Panc1 (cell line): ENCODE measurements at regions not wholly inside any gene's neighbourhood (a gene's known extent, or its start where the extent isn't known, plus 50 kb on each side); places are given as distances from the start of the nearest gene placed in this dataset.

Source experiments
- ATAC-seq: fragments of 200-7000 bp; cut with Tn5 transposase; 2 replicates; pipeline ENCODE4 v1.9.1; 2020; ENCODE audit warnings: mild to moderate bottlenecking, moderate library complexity
- BruUV-seq: library from RNA; stranded (reverse); fragments of 400-500 nt; replicated peaks from 2 replicates; lab custom pipeline; 2021; lab: Mats Ljungman, UMichigan
- CTCF ChIA-PET: fragments of 300-600 bp; sonication (Branson Sonifier 250); formaldehyde crosslinking; loops from one replicate; lab custom pipeline; 2022; ENCODE audit warnings: antibody characterized with exemption; lab: Charles Lee
- POLR2A ChIA-PET: fragments of 300-600 bp; sonication (Branson Sonifier 250); formaldehyde crosslinking; loops from one replicate; lab custom pipeline; 2022; ENCODE audit warnings: antibody characterized with exemption; lab: Charles Lee
- DNase-seq: peaks from one replicate; pipeline ENCODE4 v3.0.0-alpha.2; 2010; ENCODE audit warnings: low read depth, low spot score
- H3K27ac ChIP-seq: 2 replicates; pipeline ENCODE4 v1.5.1; 2011; ENCODE audit warnings: mild to moderate bottlenecking, low read length, inconsistent platforms
- H3K27me3 ChIP-seq: fragments of 200-500 bp; sonication (Bioruptor generic); 2 replicates; pipeline ENCODE4 v1.6.0; 2014; ENCODE audit warnings: low read length, inconsistent platforms; ENCODE audit not compliant: control insufficient read depth, insufficient read depth
- H3K36me3 ChIP-seq: fragments of 200-500 bp; sonication (Bioruptor generic); 2 replicates; pipeline ENCODE4 v1.5.1; 2014; ENCODE audit warnings: inconsistent platforms, mild to moderate bottlenecking, low read length, moderate library complexity; ENCODE audit not compliant: control insufficient read depth, insufficient read depth
- H3K4me1 ChIP-seq: 2 replicates; pipeline ENCODE4 v1.5.1; 2011; ENCODE audit warnings: inconsistent platforms, mild to moderate bottlenecking, low read length, moderate library complexity; ENCODE audit not compliant: control insufficient read depth, insufficient read depth
- H3K4me3 ChIP-seq, 2 experiments: 2 replicates each; pipeline ENCODE4 v1.5.1; 2011 to 2012; ENCODE audit warnings: low read depth in 2 of 2, low read length in 2 of 2, mild to moderate bottlenecking in 2 of 2, inconsistent platforms in 1 of 2, moderate library complexity in 1 of 2
- H3K9me3 ChIP-seq: fragments of 200-500 bp; sonication (Bioruptor generic); 2 replicates; pipeline ENCODE4 v1.5.1; 2014; ENCODE audit warnings: low read depth, mild to moderate bottlenecking, inconsistent platforms, low read length, moderate library complexity; ENCODE audit not compliant: control insufficient read depth, insufficient read depth
- POLR2AphosphoS5 ChIP-seq: IDR thresholded peaks from 2 replicates; pipeline ENCODE4 v1.6.1; 2012; ENCODE audit warnings: mild to moderate bottlenecking, low read depth, low read length, moderate library complexity
- SIN3A ChIP-seq: IDR thresholded peaks from 2 replicates; pipeline ENCODE4 v1.6.1; 2012; ENCODE audit warnings: low read depth, mild to moderate bottlenecking, low read length, moderate library complexity, borderline replicate concordance; ENCODE audit not compliant: insufficient read depth
- TCF7L2 ChIP-seq: IDR thresholded peaks from 2 replicates; pipeline ENCODE4 v1.6.1; 2011; ENCODE audit warnings: mild to moderate bottlenecking, low read depth, low read length, inconsistent platforms
- in situ Hi-C: cut with HindIII; loops from 2 replicates; pipeline ENCODE4 v1.10.0; 2016; ENCODE audit warnings: low sequenced_read_pairs, low pct_unique_long_range_greater_than_20kb
- intact Hi-C: fragments of 100-400 bp; cut with micrococcal nuclease; formaldehyde crosslinking; loops from one replicate; pipeline ENCODE4 v1.10.0; 2022; ENCODE audit not compliant: unreplicated experiment
- TF ChIP-seq, protein P1 (sequence below), 2 experiments: IDR thresholded peaks; 2 replicates each; pipeline ENCODE4 v1.6.1; 2011 to 2012; ENCODE audit warnings: low read depth in 2 of 2, control low read depth in 1 of 2, low read length in 1 of 2, mild to moderate bottlenecking in 1 of 2, moderate library complexity in 1 of 2; ENCODE audit not compliant: insufficient read depth in 1 of 2
- TF ChIP-seq, protein P2 (sequence below): fragments of 450-650 bp; IDR thresholded peaks from 2 replicates; pipeline ENCODE4 v1.5.1; 2017; ENCODE audit warnings: mild to moderate bottlenecking

DNA sequence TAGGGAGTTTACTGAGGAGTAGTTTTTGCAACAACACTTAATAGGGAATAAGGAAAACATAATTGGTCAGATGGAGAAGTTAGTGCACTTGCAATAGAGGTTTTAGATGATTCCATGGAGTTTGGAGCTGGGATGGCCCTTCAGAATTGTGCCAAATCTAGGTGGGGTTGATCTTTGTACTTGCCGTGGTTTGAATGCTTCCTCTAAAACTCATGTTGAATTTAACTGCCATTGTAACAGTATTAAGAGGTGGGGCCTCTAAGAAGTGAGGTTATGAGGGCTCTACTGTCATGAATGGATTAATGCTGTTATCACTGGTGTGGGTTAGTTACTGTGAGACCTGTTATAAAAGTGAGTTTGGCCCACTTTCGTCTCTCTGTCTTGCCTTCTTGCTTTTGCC is 94.4 kb upstream of the BOD1L1 start:
- POLR2A ChIA-PET: no interaction called here
- CTCF ChIA-PET: no interaction called here
- in situ Hi-C loops: no loop called here
- no peaks in the 10 kb centered on the region for H3K36me3 ChIP-seq
- no peaks in the 10 kb centered on the region for H3K4me1 ChIP-seq
- no peak overlapping the region for H3K4me3 ChIP-seq
- intact Hi-C loops: no loop called here
- DNase-seq: no peak
- no peak for TF ChIP-seq TCF7L2
- TF ChIP-seq, protein P1, sequence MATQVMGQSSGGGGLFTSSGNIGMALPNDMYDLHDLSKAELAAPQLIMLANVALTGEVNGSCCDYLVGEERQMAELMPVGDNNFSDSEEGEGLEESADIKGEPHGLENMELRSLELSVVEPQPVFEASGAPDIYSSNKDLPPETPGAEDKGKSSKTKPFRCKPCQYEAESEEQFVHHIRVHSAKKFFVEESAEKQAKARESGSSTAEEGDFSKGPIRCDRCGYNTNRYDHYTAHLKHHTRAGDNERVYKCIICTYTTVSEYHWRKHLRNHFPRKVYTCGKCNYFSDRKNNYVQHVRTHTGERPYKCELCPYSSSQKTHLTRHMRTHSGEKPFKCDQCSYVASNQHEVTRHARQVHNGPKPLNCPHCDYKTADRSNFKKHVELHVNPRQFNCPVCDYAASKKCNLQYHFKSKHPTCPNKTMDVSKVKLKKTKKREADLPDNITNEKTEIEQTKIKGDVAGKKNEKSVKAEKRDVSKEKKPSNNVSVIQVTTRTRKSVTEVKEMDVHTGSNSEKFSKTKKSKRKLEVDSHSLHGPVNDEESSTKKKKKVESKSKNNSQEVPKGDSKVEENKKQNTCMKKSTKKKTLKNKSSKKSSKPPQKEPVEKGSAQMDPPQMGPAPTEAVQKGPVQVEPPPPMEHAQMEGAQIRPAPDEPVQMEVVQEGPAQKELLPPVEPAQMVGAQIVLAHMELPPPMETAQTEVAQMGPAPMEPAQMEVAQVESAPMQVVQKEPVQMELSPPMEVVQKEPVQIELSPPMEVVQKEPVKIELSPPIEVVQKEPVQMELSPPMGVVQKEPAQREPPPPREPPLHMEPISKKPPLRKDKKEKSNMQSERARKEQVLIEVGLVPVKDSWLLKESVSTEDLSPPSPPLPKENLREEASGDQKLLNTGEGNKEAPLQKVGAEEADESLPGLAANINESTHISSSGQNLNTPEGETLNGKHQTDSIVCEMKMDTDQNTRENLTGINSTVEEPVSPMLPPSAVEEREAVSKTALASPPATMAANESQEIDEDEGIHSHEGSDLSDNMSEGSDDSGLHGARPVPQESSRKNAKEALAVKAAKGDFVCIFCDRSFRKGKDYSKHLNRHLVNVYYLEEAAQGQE (IDR thresholded peaks at IDR 0.05; ENCODE audit: insufficient read depth in 1 of 2, low read depth in 2 of 2, low read length in 1 of 2): no peak
- no peak for TF ChIP-seq POLR2AphosphoS5
- TF ChIP-seq, protein P2, sequence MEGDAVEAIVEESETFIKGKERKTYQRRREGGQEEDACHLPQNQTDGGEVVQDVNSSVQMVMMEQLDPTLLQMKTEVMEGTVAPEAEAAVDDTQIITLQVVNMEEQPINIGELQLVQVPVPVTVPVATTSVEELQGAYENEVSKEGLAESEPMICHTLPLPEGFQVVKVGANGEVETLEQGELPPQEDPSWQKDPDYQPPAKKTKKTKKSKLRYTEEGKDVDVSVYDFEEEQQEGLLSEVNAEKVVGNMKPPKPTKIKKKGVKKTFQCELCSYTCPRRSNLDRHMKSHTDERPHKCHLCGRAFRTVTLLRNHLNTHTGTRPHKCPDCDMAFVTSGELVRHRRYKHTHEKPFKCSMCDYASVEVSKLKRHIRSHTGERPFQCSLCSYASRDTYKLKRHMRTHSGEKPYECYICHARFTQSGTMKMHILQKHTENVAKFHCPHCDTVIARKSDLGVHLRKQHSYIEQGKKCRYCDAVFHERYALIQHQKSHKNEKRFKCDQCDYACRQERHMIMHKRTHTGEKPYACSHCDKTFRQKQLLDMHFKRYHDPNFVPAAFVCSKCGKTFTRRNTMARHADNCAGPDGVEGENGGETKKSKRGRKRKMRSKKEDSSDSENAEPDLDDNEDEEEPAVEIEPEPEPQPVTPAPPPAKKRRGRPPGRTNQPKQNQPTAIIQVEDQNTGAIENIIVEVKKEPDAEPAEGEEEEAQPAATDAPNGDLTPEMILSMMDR: no peak
- TF ChIP-seq SIN3A: no peak
- no peak overlapping the region for H3K27ac ChIP-seq
- BruUV-seq: no TSS peak
- H3K9me3 ChIP-seq: no peaks in the 10 kb centered on the region
- no peak for ATAC-seq
- no peaks in the 10 kb centered on the region for H3K27me3 ChIP-seq

DNA sequence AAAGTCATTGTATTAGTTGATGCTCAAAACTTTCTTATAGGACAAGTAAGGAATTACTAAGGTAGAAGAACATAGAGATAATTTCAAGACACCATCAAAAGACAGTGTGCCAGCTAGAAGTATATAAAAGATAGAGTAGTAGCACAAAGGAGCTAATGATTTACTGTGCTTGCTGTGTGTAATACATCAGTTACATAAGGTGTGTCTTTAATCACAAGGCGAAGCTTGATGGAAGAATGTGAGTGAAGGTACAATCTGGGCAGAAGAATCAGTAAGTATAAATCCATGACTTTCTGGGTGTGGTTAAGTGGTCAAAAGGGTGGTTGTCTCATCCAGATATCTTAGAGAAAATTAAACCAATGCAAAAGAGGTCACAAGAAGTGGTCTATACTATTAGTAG is 95.1 kb upstream of the BOD1L1 start:
- CTCF ChIA-PET: no interaction called here
- DNase-seq (no peak), ATAC-seq (no peak)
- POLR2A ChIA-PET: no interaction called here
- TF ChIP-seq POLR2AphosphoS5 (no peak), TCF7L2 (no peak), SIN3A (no peak)
- TF ChIP-seq, protein P1 (IDR thresholded peaks at IDR 0.05; ENCODE audit: insufficient read depth in 1 of 2, low read depth in 2 of 2, low read length in 1 of 2): no peak
- TF ChIP-seq, protein P2: no peak
- Histone ChIP-seq H3K27me3 (no peaks in the 10 kb centered on the region), H3K4me3 (no peak overlapping the region), H3K36me3 (no peaks in the 10 kb centered on the region), H3K4me1 (no peaks in the 10 kb centered on the region), H3K9me3 (no peaks in the 10 kb centered on the region), H3K27ac (no peak overlapping the region)
- in situ Hi-C loops (no loop called here), intact Hi-C loops (no loop called here)
- BruUV-seq: no TSS peak
